H9 (cell line): ENCODE measurements at regions not wholly inside any gene's neighbourhood (a gene's known extent, or its start where the extent isn't known, plus 50 kb on each side); places are given as distances from the start of the nearest gene placed in this dataset.
A peak's percentile ranks its signal among the peaks of the same experiment; 100 is the strongest.

Source experiments
- DNase-seq: peaks from one replicate; pipeline ENCODE4 v3.0.0-alpha.2; 2017
- H2AFZ ChIP-seq: one replicate; pipeline ENCODE4 v1.6.1; 2013; ENCODE audit warnings: mild to moderate bottlenecking, low read length, control low read depth, moderate library complexity
- H2AK5ac ChIP-seq: 2 replicates; pipeline ENCODE4 v1.6.1; 2013; ENCODE audit warnings: low read length, control low read depth, mixed read lengths; ENCODE audit not compliant: insufficient read length
- H2BK120ac ChIP-seq: one replicate; pipeline ENCODE4 v1.6.1; 2013; ENCODE audit warnings: low read depth, mild to moderate bottlenecking, low read length, control low read depth, inconsistent platforms; ENCODE audit not compliant: poor library complexity, severe bottlenecking
- H2BK12ac ChIP-seq: 2 replicates; pipeline ENCODE4 v1.6.1; 2013; ENCODE audit warnings: low read length, control low read depth, mixed read lengths, low read depth; ENCODE audit not compliant: insufficient read length
- H2BK15ac ChIP-seq: 2 replicates; pipeline ENCODE4 v1.6.1; 2013; ENCODE audit warnings: low read depth, low read length, control low read depth
- H2BK20ac ChIP-seq: one replicate; pipeline ENCODE4 v1.6.1; 2013; ENCODE audit warnings: low read depth, mild to moderate bottlenecking, low read length, control low read depth, inconsistent platforms; ENCODE audit not compliant: poor library complexity, severe bottlenecking
- H2BK5ac ChIP-seq: 2 replicates; pipeline ENCODE4 v1.6.1; 2013; ENCODE audit warnings: low read length, control low read depth, mixed read lengths; ENCODE audit not compliant: insufficient read length
- H3K14ac ChIP-seq: 2 replicates; pipeline ENCODE4 v1.6.1; 2013; ENCODE audit warnings: low read length, control low read depth; ENCODE audit not compliant: insufficient read depth
- H3K18ac ChIP-seq: 2 replicates; pipeline ENCODE4 v1.6.1; 2013; ENCODE audit warnings: low read depth, mild to moderate bottlenecking, mixed read lengths, low read length, control low read depth; ENCODE audit not compliant: insufficient read length
- H3K23ac ChIP-seq: 2 replicates; pipeline ENCODE4 v1.6.1; 2013; ENCODE audit warnings: low read length, control low read depth, mixed read lengths, low read depth; ENCODE audit not compliant: insufficient read length
- H3K23me2 ChIP-seq: 2 replicates; pipeline ENCODE4 v1.6.1; 2013; ENCODE audit warnings: low read depth, mild to moderate bottlenecking, mixed read lengths, low read length, control low read depth; ENCODE audit not compliant: insufficient read length, poor library complexity, severe bottlenecking
- H3K27ac ChIP-seq: 2 replicates; pipeline ENCODE4 v1.5.1; 2013; ENCODE audit warnings: low read length, control low read depth, mixed read lengths, low read depth; ENCODE audit not compliant: insufficient read length
- H3K27me3 ChIP-seq: 2 replicates; pipeline ENCODE4 v1.6.1; 2013; ENCODE audit warnings: low read length, control low read depth, inconsistent platforms; ENCODE audit not compliant: insufficient read depth
- H3K4ac ChIP-seq: 2 replicates; pipeline ENCODE4 v1.6.1; 2013; ENCODE audit warnings: low read depth, mild to moderate bottlenecking, control low read depth, inconsistent platforms, low read length, moderate library complexity
- H3K4me1 ChIP-seq: 2 replicates; pipeline ENCODE4 v1.6.1; 2013; ENCODE audit warnings: low read length, control low read depth, inconsistent platforms; ENCODE audit not compliant: insufficient read depth
- H3K4me2 ChIP-seq: 2 replicates; pipeline ENCODE4 v1.6.1; 2013; ENCODE audit warnings: low read length, control low read depth, mixed read lengths; ENCODE audit not compliant: insufficient read length, insufficient read depth
- H3K56ac ChIP-seq: 2 replicates; pipeline ENCODE4 v1.6.1; 2013; ENCODE audit warnings: low read depth, mild to moderate bottlenecking, mixed read lengths, low read length, control low read depth; ENCODE audit not compliant: insufficient read length
- H3K79me1 ChIP-seq: 2 replicates; pipeline ENCODE4 v1.6.1; 2013; ENCODE audit warnings: low read depth, mild to moderate bottlenecking, moderate library complexity, low read length, control low read depth, inconsistent platforms; ENCODE audit not compliant: insufficient read depth, poor library complexity, severe bottlenecking
- H3K79me2 ChIP-seq: 2 replicates; pipeline ENCODE4 v1.6.1; 2013; ENCODE audit warnings: low read length, control low read depth, inconsistent platforms; ENCODE audit not compliant: insufficient read depth
- H3K9ac ChIP-seq: 2 replicates; pipeline ENCODE4 v1.6.1; 2013; ENCODE audit warnings: low read length, control low read depth, mixed read lengths; ENCODE audit not compliant: insufficient read length; ENCODE audit errors: extremely low read depth
- H3K9me3 ChIP-seq: one replicate; pipeline ENCODE4 v1.6.1; 2013; ENCODE audit warnings: low read depth, low read length, inconsistent platforms; ENCODE audit not compliant: control insufficient read depth
- H3T11ph ChIP-seq: one replicate; pipeline ENCODE4 v1.6.1; 2013; ENCODE audit warnings: mild to moderate bottlenecking, low read length, control low read depth, inconsistent platforms
- H4K20me1 ChIP-seq: one replicate; pipeline ENCODE4 v1.6.1; 2013; ENCODE audit not compliant: control insufficient read depth, insufficient read length, insufficient read depth
- H4K5ac ChIP-seq: 2 replicates; pipeline ENCODE4 v1.6.1; 2013; ENCODE audit warnings: low read depth, mild to moderate bottlenecking, mixed read lengths, low read length, control low read depth; ENCODE audit not compliant: insufficient read length
- H4K8ac ChIP-seq: replicated peaks from 2 replicates; pipeline ENCODE4 v1.6.1; 2013; ENCODE audit warnings: low read length, control low read depth, mixed read lengths, low read depth; ENCODE audit not compliant: insufficient read length
- H4K91ac ChIP-seq: 2 replicates; pipeline ENCODE4 v1.6.1; 2013; ENCODE audit warnings: low read depth, mild to moderate bottlenecking, moderate library complexity, mixed read lengths, low read length, control low read depth; ENCODE audit not compliant: insufficient read length
- H3K27ac Mint-ChIP-seq, 3 experiments: 2 replicates in 2 of 3; 3 replicates in 1 of 3; pipeline ENCODE4 v1.8.0; 2020 to 2021; ENCODE audit warnings: mixed read lengths in 3 of 3, mild to moderate bottlenecking in 1 of 3, moderate library complexity in 1 of 3
- H3K27me3 Mint-ChIP-seq: 2 replicates; pipeline ENCODE4 v1.8.0; 2021; ENCODE audit warnings: low read depth, mild to moderate bottlenecking, moderate library complexity, mixed read lengths
- H3K36me3 Mint-ChIP-seq, 3 experiments: 2 replicates in 2 of 3; 3 replicates in 1 of 3; pipeline ENCODE4 v1.8.0; 2020 to 2021; ENCODE audit warnings: low read depth in 3 of 3, mixed read lengths in 3 of 3; ENCODE audit not compliant: insufficient read depth in 1 of 3
- H3K4me1 Mint-ChIP-seq, 2 experiments: 2 replicates each; pipeline ENCODE4 v1.8.0; 2020; ENCODE audit warnings: mixed read lengths in 2 of 2
- H3K4me3 Mint-ChIP-seq, 2 experiments: 2 replicates in 1 of 2; 3 replicates in 1 of 2; pipeline ENCODE4 v1.8.0; 2020 to 2021; ENCODE audit warnings: mild to moderate bottlenecking in 2 of 2, mixed read lengths in 2 of 2, moderate library complexity in 1 of 2
- H3K9me3 Mint-ChIP-seq, 2 experiments: 2 replicates in 1 of 2; 3 replicates in 1 of 2; pipeline ENCODE4 v1.8.0; 2020; ENCODE audit warnings: mild to moderate bottlenecking in 2 of 2, mixed read lengths in 2 of 2, moderate library complexity in 1 of 2
- CTCF ChIP-seq: fragments of 200-600 bp; sonication (generic); conservative IDR thresholded peaks from 3 replicates; pipeline ENCODE4 v1.8.0; 2021; ENCODE audit warnings: antibody characterized with exemption, mild to moderate bottlenecking
- WGBS: extraction: QIAGEN DNeasy Blood & Tissue Kit; methylation state at CpG from one replicate; pipeline ENCODE4 v1.1.7; 2013; ENCODE audit warnings: missing lambda C conversion rate, low lambda C conversion rate, mixed read lengths; ENCODE audit not compliant: insufficient read length; ENCODE audit errors: extremely low coverage; 5-methylcytosine and 5-hydroxymethylcytosine counted together

GRCh38 chr12:91901381-91902074, 244.1 kb downstream of the BTG1 start:
- Histone ChIP-seq H3K18ac (no peak overlapping the region), H3K14ac (no peak overlapping the region), H3K23ac (no peak overlapping the region), H2BK5ac (no peak overlapping the region), H3K79me1 (no peaks in the 10 kb centered on the region), H4K20me1 (no peaks in the 10 kb centered on the region), H4K91ac (no peak overlapping the region), H2BK120ac (no peak overlapping the region), H3K27me3 (no peaks in the 10 kb centered on the region), H3K9me3 (no peaks in the 10 kb centered on the region), H2BK12ac (no peak overlapping the region), H3K27ac (no peak overlapping the region), H4K5ac (no peak overlapping the region), H3K4ac (no peak overlapping the region), H2BK20ac (no peak overlapping the region), H2AK5ac (no peak overlapping the region), H2AFZ (no peak overlapping the region), H3T11ph (no peak overlapping the region), H4K8ac (no peak overlapping the region), H3K4me2 (no peak overlapping the region), H2BK15ac (no peak overlapping the region), H3K79me2 (no peaks in the 10 kb centered on the region), H3K9ac (no peak overlapping the region), H3K4me1 (no peaks in the 10 kb centered on the region; the same call in 1 of the 2 replicates), H3K23me2 (no peaks in the 10 kb centered on the region), H3K56ac (no peak overlapping the region)
- peaks cover 5 to 24% (median 6%) of the 10 kb centered on the region in 3 experiments; a peak in 6 of 7 replicates for H3K36me3 Mint-ChIP-seq
- no peak overlapping the region for H3K4me3 Mint-ChIP-seq
- H3K4me1 Mint-ChIP-seq, result peaks cover 4 to 14% of the 10 kb centered on the region in 2 experiments; a peak in 3 of 4 replicates
- H3K9me3 Mint-ChIP-seq, result peaks cover 12 to 16% of the 10 kb centered on the region in 2 experiments
- no CpG with 5 or more reads among the region's 3 CpGs for WGBS
- H3K27me3 Mint-ChIP-seq, result no peaks in the 10 kb centered on the region
- DNase-seq, result no peak
- no peak for TF ChIP-seq CTCF
- 0 out of 7 replicates have a peak overlapping the region, but pooled peaks of 1 of the 3 experiments have one; percentile 9 for H3K27ac Mint-ChIP-seq
